ENCODE measurements at regions not wholly inside any gene's neighbourhood (a gene's known extent, or its start where the extent isn't known, plus 50 kb on each side); places are given as distances from the start of the nearest gene placed in this dataset.
"Not testable (repeated sequence)": the region's sequence is repeated elsewhere in the genome, so short reads cannot be mapped to it uniquely, and the experiment has no call there.

DNA sequence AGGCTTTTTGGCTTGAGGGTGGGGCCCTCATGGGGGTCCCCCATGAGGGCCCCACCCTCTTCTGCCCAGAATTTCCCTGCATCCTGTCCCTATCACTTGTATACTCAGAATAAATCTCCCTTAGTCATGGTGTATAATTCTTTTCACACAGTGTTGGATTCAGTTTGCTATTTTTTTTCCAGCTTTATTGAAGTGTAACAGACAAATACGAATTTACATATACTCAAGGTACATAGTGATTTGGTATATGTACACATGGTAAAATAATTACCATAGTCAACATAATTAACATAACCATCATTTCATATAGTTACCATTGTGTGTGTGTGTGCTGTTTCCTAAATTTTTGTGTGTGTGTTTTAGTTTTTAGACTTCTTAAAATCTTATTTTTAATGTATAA lies 289.4 kb downstream of the CNTNAP3B start:
- DNase-seq = not testable (repeated sequence)

DNA sequence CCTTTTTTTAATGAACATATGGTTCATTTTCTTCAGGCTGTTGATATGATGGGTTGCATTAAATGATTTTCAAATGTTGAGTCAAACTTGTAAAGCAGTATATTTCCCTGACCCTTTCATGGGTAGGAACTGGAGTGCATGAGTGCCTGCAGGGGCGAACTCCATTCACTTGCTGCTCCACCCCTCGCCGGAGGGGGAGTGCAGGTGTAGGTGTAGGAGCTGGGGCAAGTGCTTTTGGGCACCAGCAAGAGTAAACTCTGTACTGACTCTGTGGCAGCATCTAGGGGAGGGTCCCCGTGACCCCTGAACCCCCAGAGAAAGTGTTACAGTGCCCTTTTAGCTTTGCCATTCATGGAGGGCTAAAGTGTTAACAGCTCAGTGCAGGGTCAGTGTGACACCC lies 290.3 kb downstream of the CNTNAP3B start:
- DNase-seq = not testable (repeated sequence)

DNA sequence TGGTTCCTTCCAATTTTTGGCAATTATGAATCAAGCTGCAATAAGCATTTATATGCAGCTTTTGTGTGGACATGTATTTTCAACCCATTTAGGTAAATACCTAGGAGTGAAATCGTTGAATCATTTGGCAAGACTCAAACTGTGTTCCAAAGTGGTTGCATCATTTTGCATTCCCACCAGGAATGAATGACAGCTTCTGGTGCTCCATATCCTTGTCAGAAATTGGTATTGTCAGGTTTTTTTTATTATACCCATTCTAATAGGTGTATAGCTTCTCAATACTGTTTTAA lies 290.7 kb downstream of the CNTNAP3B start:
- not testable (repeated sequence) for DNase-seq

DNA sequence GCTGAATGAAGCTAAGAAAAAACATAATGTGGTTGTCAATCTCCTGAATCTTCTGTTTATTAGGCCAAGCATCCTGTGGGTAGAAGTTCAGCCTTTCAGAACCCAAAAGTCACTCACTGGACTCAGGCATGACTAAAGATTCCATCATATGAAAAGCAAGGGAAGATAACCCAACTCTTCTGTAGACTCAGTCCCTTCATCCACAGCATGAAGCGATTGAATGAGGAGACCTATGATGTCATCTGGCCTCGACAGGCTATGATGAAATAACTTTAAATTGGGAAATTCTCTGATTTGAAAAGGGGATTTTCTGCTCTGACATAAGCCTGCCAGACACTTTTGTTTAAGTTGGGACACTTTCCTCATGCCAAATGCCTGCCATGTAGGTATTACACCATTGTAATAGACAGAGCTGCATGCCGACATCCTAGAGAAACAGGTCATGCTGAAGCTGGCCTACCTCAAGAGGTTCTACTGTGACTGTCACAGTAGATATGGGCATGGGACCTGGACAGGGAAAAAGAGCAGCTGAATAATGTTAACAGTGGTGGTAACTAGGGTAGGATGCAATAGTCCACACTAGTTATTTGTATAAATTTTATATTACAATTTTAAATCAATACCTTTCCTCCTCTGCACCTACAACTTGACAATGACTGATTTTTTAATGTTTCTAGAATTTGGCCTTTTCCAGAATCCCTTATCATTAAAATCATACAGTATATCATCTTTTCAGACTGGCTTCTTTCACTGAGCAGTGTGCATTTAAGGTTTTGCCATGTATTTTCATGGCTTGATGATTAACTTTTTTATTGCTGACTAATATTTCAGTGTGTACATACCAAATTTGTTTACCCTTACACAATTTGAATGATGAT lies 291.3 kb downstream of the CNTNAP3B start:
- not testable (repeated sequence) for DNase-seq

DNA sequence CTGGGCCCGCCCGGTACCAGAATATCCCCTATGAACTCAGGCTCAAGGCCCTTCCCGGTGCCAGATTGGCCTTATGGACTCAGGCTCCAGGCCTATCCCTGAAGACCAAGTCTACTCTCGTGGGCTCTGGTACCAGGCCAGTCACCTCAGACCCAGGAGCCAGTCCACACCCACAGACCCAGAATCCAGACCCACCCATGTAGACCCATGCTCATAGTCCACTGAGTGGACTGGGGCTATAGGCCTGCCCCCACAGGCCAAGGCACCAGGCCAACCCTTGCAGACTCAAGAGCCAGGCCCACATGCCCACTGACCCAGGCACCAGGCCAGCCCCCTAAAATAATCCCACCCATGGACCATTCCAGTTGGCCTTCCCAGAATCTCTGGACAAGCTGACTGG lies 296.1 kb downstream of the CNTNAP3B start:
- DNase-seq = not testable (repeated sequence)

DNA sequence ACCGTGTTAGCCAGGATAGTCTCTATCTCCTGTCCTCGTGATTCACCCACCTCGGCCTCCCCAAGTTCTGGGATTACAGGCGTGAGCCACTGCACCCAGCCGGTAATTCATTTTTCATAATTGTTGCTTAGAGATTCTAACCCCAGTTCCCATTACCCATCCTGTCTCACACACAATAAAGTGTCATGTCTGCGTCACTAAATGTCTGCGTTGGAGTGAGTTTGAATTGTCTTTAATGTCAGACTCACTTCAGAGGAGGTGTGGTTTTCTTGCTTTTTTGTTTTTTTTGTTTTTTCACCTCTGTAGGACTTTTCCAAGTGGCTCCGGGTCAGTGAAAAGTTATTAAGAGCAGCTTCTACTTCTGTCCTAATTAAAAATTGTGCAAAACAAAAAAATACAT lies 304.5 kb downstream of the CNTNAP3B start:
- not testable (repeated sequence) for DNase-seq

DNA sequence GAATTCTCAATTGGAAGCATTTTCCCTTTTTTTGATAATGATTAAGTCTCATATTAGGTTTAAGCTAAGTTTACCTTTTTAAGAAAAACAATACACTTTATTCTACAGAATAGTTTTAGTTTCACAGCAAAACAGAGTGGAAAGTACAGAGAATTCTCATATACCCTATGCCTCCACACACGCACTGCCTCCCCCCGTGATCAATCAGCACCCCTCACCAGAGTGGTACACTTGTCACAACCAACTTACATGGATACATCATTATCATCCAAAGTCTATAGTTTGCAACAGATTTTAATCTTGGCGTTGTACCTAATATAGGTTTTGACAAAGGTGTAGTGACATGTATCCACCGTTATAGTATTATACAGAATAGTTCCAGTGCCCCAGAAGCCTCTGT lies 326.5 kb downstream of the CNTNAP3B start:
- not testable (repeated sequence) for DNase-seq

DNA sequence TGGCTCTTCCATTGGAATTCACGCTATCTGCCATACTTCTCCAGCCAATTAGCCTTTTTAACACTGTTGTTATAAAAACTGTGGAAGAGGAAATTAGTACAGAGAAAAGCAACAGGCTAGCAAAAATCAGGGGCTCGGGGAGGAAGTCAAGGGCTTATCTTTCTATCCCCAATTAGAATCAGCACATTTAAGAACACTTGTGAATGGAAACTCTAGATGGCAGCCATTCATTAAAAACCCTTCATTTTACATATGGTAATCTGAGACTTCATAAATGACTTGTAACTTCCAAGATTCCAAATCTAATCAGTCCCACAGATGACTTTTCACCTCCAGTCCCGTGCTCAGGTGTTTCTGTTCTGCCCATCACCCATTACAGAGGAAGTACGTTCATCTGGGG lies 330.5 kb downstream of the CNTNAP3B start:
- not testable (repeated sequence) for DNase-seq

DNA sequence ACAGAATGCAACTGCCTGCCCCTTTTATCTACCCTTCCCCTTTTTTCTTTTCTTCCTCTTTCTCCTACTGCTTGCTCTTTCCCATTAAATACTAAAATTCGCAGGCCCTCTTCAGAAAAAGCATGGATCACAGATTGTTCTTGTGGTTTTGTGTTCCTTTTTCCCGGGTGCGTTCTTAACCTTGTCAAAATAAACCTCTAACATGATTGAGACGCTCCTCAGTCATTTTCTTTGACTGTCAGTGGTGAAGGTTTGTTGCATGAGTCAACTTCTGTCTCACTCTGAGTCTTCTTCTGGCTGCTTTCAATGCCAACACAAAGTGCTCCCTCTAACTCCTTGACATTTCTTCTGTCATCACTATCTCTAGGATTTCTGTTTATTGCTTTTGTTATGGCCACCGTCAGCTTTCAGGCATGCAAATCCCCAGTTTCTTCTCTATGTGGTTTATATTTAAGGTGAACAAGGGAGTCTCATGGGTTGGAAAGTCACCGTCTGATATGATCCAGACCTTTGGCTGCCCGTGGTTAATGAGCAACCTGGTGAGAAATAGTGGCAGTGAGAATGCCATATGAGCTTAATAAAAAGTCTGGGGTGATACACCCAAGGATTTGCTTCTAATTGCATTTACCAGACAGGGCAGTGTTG lies 338.4 kb downstream of the CNTNAP3B start:
- DNase-seq = not testable (repeated sequence)

DNA sequence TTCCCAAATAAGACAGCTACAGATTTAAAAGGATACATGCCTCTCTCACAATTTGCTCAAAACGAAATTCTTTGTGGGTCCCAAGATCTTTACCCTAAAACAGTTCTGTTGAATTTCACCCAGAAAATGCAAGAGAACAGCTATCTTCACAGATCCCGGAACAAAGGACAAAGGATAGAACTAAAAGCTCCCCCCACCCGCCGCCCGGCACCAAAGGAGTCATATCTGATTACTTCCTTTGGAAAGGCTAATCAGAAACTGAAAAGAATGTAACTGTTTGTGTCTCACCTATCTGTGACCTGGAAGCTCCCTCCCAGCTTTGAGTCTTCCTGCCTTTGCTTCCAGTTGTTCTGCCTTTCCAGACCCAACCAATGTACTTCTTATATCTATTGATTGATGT lies 339.2 kb downstream of the CNTNAP3B start:
- DNase-seq = not testable (repeated sequence)

DNA sequence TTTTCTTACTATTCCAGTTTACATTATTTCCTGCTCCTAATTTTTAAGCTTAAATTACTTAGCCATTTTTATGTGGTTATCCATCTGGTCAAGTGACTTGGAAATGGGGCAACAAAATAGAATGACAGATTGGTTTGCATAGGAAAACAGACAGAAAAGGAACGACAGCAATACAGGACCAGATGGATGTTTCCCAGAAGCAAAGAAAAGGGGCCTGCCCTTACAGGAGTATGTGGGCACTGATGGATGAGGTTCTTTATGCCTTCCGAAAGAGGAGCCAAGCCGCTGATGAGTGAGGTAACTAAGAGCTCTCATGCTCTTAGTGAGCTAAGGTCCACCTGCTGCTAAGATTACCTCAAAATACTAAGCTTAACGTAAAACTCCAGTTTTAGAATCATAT lies 339.8 kb downstream of the CNTNAP3B start:
- not testable (repeated sequence) for DNase-seq

DNA sequence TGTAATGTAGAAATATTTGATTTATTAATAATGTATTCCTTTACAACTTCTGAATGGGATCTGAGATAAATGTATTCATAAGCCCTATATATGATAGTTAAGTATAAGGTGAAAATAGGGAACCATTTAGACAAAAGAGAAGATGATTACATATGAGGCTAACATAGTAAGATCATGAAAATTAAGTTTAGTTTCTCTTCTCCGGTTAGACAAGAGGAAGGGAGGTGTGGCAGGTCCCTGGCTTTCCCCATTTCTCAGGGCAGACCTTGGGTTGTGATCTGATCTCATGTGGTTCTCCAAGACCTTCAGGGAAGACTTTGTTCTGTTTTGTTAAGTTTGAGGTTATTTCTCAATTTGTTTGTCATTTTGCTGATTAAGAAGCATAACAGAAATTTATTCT lies 341.3 kb downstream of the CNTNAP3B start:
- not testable (repeated sequence) for DNase-seq

DNA sequence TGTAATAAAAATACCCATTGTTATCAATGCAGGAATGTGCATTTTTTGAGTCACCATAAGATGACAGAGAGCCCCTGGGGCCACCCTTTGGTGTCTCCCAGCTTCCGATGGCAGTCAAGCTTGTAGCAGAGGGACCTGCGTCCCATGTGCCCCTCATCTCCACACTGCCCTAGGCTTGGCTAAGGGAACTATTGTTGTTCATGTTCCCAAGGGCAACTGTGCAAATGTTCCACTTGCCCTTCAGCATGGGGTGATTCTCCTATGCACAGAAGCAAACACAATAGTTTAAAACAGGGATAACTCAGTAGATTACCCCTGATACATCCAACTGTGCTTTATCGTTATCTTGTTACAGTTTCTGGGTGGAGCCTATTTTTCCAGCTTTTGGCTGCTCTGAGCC lies 342.0 kb downstream of the CNTNAP3B start:
- not testable (repeated sequence) for DNase-seq

DNA sequence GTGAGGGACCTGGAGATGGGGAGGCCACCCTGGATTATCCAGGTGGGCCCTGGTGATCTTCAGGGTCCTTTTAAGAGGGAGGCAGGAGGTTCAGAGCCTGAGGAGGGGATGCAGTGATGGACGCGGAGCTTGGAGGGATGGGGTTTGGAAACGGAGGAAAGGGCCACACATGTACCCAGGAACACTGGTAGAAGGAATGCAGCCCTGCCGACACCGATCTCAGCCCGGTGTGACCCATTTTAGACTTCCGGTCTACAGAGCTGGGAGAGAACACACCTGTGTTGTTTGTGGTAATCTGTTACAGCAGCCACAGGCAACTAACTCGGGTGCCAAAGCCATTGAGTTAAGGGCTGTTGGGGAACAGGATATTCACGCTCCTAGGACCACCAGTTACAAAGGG lies 345.2 kb downstream of the CNTNAP3B start:
- DNase-seq = not testable (repeated sequence)

DNA sequence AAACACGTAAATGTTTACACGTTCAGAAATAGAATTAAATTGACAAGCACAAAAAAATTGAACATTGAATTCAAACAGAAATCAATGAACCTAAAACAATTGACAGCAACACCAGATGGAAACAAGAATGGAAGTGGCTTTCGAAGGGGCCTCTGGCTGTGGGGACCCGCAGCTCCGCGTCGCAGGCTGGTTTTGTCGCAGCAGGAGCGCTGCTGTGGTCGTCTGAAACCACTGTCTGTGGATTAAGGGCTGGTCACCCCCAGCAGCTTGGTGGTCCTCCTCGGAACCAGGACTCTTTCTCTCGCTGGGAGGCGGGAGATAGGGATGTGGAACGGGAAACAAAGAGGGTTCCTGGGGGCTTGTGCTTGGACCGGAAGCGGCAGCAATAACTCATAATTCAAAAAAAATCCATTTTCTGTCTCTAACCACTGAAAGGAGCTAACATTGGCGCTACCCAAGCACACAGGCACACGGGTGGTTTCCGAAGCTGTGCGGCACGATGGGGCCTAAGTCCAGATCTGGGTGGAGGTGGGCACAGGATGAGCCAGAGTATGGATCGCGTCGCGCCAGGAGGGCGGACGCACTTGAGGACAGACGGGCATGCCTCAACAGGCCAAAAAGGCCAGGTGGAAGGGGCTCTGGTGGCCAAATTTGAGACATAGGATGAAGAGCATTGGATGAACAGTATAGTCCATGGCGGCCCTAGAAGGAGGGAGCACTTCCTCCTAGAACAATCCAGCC lies 346.0 kb downstream of the CNTNAP3B start:
- DNase-seq = not testable (repeated sequence)

DNA sequence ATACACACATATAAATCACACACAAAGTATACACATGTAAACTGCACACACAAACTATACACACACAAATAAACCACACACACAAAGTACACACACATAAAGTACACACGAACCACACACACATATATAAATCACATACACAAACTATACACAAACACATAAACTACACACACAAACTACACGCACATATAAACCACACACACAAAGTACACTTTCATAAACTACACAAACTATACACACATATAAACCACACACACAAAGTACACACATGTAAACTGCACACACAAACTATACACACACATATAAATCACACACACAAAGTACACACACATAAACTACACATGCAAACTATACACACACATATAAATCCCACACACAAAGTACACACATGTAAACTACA lies 347.3 kb downstream of the CNTNAP3B start:
- not testable (repeated sequence) for DNase-seq

DNA sequence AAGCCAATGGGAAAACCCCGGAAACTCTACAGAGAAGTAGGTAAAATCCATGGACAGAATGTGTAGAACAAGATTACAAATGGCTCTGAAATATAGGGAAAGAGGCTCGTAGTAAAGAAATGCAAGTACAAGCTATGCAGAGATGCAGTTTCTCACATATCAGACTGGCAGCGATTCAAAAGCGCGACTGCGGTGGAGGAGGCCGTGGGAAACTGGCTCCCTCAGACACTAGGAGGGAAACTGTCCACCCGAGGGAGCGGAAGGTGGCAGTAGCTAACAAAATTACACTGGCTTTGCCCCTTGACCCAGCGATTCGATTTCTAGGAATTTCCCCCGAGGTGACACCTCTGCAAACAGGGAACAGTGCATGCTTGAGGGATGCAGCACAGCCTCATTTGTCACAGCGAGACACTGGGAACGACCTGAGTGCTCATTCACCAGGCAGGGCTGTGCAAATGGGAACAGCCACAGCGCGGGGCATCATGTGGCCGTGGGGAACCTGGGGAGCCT lies 349.3 kb downstream of the CNTNAP3B start:
- DNase-seq = not testable (repeated sequence)

DNA sequence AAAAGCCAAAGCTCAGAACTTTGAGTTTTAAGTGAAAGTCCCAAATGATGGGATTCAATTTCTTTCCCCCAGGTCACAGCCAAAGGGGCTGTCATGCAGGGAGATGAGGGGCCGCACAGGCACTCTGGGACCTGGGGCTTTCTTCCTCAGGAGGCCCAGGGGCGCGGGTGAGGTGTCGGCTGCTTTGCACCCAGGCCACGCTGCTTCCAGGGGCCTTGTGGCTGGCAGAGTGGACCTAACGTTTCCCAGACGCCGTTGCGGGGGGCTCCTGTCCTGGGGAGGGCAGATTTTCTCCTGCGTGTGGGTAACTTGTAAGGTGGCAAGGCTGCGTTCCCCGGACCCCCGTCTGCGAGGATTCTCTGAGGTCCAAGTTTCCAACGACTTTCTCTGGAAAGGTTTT lies 350.0 kb downstream of the CNTNAP3B start:
- not testable (repeated sequence) for DNase-seq

DNA sequence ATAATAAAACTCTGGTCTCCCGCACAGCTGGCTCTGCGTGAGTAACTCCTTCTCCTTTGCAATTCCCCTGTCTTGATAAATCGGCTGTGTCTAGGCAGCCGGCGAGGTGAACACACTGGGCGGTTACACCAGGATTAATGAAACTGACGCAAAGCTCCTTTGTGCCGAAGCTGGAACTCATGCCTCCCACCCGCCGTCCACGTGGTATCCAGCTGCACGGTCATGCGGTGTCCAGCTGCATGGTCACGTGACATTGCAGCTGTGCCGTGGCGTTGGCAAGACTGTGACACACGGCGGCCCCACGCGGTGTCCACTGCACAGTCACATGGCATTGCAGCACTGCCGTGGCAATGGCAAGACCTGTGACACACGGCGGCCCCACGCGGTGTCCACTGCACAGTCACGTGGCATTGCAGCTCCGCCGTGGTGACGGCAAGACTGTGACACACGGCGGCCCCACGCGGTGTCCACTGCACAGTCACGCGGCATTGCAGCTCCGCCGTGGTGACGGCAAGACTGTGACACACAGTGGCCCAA lies 350.6 kb downstream of the CNTNAP3B start:
- DNase-seq = not testable (repeated sequence)

DNA sequence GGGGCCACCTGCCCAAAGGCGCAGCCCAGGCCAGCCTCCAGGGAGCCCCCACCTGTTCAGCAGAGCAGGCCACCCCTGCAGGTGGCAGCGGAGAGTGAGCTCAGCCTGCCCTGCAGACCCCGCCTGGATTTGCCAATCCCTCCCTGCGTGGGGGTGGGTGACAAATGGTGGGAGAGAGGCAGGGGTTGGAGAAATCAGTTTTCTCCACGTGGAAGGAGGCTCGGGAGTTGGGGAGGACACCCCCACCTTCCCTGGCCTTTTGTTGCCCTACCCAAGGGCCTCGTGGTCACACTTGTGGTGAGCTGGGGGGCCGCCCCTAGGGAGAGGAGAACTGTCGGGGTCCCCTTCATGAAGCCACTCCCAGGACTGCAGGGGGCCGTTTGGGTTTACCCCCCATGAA lies 351.7 kb downstream of the CNTNAP3B start:
- not testable (repeated sequence) for DNase-seq

DNA sequence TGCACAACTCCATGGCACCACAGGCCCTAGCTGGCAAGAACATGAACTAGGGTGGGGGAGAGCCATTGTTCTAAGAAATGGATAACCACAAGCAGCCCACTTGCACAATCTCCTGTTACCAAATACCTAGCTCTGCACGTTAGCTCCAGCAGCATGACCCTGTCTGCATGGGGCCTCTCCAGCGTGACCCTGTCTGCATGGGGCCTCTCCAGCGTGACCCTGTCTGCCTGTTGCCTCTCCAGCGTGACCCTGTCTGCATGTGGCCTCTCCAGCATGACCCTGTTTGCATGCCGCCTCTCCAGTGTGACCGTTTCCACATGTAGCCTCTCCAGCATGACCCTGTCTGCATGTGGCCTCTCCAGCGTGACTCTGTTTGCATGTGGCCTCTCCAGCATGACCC lies 356.7 kb downstream of the CNTNAP3B start:
- not testable (repeated sequence) for DNase-seq

DNA sequence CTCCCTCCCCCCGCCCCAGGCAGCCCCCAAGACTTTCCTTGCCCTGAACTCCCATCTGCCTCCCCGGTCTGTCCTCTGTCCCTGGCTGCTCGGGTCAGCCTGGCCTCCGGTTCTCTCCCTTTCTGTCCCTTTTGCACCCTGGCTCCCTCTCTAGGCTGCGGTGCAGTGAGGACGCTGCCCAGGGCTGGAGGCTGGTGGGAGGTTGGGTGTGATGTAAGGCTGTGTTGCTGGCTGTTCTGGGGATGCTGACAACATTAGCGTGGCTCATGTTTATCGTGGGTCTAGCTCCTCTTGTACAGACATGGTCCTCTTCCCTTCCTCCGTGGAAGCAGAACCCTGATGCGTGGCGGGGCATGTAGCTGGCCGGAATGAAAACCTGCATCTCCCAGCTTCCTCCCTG lies 357.5 kb downstream of the CNTNAP3B start:
- DNase-seq = not testable (repeated sequence)

DNA sequence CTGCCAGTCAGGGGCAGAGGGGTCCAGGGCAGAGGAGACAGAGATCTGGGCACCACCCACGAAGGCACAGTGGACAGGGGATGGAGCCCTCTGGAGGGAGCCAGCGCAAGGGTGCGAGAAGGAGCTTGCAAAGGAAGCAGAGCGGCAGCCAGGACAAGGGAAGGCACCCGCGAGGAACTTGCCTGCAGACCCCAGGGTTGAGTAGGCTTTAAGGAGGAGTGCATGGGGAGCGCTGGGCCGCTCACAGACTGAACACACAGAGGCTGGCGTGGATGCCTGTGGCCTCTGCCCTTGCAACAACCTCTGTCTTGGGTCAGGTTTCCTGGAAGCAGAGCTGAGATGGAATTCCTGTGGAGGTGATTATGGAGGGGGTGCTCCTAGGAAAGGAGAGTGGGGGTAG lies 374.4 kb downstream of the CNTNAP3B start:
- DNase-seq = not testable (repeated sequence)

Data from T-helper 1 cell (primary cell).